GM12864 (cell line): ENCODE measurements at regions not wholly inside any gene's neighbourhood (a gene's known extent, or its start where the extent isn't known, plus 50 kb on each side); places are given as distances from the start of the nearest gene placed in this dataset.

Experiments
- DNase-seq: peaks from one replicate; pipeline ENCODE4 v3.0.0-alpha.2; 2011; ENCODE audit warnings: low read depth
- H3K4me3 ChIP-seq: 2 replicates; pipeline ENCODE4 v1.5.1; 2011; ENCODE audit warnings: mild to moderate bottlenecking, low read depth, low read length, control low read depth
- CTCF ChIP-seq: IDR thresholded peaks from 2 replicates; pipeline ENCODE4 v1.5.1; 2011; ENCODE audit warnings: low read depth, mild to moderate bottlenecking, moderate library complexity, low read length, control low read depth, inconsistent platforms; ENCODE audit errors: missing control alignments

GRCh38 chr4:98739751-98740150 is 81.3 kb upstream of the TSPAN5 start:
- no peak for TF ChIP-seq CTCF
- DNase-seq: no peak
- H3K4me3 ChIP-seq: no peak overlapping the region

GRCh38 chr4:98733601-98734000 is 75.2 kb upstream of the TSPAN5 start:
- H3K4me3 ChIP-seq: no peak overlapping the region
- no peak for DNase-seq
- TF ChIP-seq CTCF: no peak

- no peak for DNase-seq
- no peak for TF ChIP-seq CTCF
- no peak overlapping the region for H3K4me3 ChIP-seq
These were observed 70.5 kb upstream of the TSPAN5 start for GRCh38 chr4:98728871-98729270.

GRCh38 chr4:98728433-98728832 is 70.0 kb upstream of the TSPAN5 start:
- H3K4me3 ChIP-seq: no peak overlapping the region
- no peak for TF ChIP-seq CTCF
- no peak for DNase-seq

- no peak for TF ChIP-seq CTCF
- no peak for DNase-seq
- H3K4me3 ChIP-seq: no peak overlapping the region
These were observed 63.6 kb upstream of the TSPAN5 start for GRCh38 chr4:98722000-98722399.

GRCh38 chr4:98720871-98721480 is 62.6 kb upstream of the TSPAN5 start:
- no peak for DNase-seq
- no peak overlapping the region for H3K4me3 ChIP-seq
- TF ChIP-seq CTCF: no peak

- no peak for DNase-seq
- no peak for TF ChIP-seq CTCF
- H3K4me3 ChIP-seq: no peak overlapping the region
These were observed 58.4 kb upstream of the TSPAN5 start for GRCh38 chr4:98716796-98717195.
